Tibial nerve (tissue), 3 donors: ENCODE measurements at regions not wholly inside any gene's neighbourhood (a gene's known extent, or its start where the extent isn't known, plus 50 kb on each side); places are given as distances from the start of the nearest gene placed in this dataset.

Source experiments
- POLR2A ChIP-seq, 2 donors: fragments of 450-650 bp; IDR thresholded peaks; one replicate each; pipeline ENCODE4 v1.6.1; 2017; ENCODE audit warnings: antibody characterized with exemption in 2 of 2, mild to moderate bottlenecking in 2 of 2, moderate library complexity in 2 of 2
- TF ChIP-seq, protein P1 (sequence below), 5 experiments: fragments of 200-600 bp in 3 of 5; fragments of 450-650 bp in 2 of 5; sonication (generic) in 3 of 5; IDR thresholded peaks; one replicate each; pipeline ENCODE4 v1.5.1; 2016 to 2019; ENCODE audit warnings: antibody characterized with exemption in 5 of 5, mild to moderate bottlenecking in 3 of 5, moderate library complexity in 2 of 5

DNA sequence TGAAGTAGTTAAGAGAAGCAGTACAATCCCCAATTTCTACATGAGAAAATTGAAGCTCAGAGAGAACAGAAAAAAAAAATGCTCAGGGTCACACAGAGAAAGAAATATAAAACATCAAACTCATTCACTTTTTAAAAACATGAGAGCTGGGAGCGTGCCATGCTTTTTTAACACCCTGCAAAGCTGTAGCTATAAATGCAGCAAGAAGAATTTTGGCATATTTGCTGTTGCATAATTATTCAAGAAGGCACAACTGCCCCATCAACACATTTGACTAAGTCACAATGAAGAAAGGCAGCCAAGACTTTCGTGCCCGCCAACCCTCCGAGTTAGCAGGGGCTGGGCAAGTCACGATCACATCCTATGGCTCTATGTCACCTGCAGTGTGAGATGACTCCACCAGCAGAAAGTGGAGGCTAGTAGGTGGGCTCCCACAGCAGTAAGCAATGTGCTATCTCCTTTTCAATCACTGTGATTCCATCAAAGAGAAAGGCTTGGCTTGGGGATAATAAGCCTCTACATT, 214.8 kb downstream of the DHX15 start:
- TF ChIP-seq, protein P1, sequence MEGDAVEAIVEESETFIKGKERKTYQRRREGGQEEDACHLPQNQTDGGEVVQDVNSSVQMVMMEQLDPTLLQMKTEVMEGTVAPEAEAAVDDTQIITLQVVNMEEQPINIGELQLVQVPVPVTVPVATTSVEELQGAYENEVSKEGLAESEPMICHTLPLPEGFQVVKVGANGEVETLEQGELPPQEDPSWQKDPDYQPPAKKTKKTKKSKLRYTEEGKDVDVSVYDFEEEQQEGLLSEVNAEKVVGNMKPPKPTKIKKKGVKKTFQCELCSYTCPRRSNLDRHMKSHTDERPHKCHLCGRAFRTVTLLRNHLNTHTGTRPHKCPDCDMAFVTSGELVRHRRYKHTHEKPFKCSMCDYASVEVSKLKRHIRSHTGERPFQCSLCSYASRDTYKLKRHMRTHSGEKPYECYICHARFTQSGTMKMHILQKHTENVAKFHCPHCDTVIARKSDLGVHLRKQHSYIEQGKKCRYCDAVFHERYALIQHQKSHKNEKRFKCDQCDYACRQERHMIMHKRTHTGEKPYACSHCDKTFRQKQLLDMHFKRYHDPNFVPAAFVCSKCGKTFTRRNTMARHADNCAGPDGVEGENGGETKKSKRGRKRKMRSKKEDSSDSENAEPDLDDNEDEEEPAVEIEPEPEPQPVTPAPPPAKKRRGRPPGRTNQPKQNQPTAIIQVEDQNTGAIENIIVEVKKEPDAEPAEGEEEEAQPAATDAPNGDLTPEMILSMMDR (IDR thresholded peaks at IDR 0.05): no peak
- no peak for TF ChIP-seq POLR2A (IDR thresholded peaks at IDR 0.05)
